HG03097 (cell line): ENCODE measurements at regions not wholly inside any gene's neighbourhood (a gene's known extent, or its start where the extent isn't known, plus 50 kb on each side); places are given as distances from the start of the nearest gene placed in this dataset.
"Not testable (repeated sequence)": the region's sequence is repeated elsewhere in the genome, so short reads cannot be mapped to it uniquely, and the experiment has no call there.

Source experiments
- ATAC-seq: cut with Tn5 transposase; IDR thresholded peaks from one replicate; pipeline ENCODE4 v1.9.1; 2021; ENCODE audit not compliant: unreplicated experiment, low FRiP score

DNA sequence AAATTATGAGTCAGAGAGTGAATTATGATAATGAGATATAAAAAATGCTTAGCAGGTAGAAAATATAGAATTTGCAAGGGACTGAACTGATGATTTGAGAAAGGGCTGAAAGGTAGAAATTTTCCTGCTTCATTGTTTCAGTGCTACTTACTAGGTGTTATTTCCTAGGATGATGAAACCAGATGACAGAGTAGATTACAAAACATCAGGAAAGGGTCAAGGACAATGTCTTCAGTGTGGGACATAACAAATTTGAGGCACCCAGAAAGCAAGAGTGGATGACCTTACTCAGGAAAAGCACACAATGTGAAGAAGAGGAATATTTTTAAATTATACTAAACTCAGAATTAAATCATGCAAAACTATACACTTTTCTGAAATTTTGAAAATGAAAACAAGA is 102.1 kb downstream of the SHCBP1 start:
- no peak for ATAC-seq

DNA sequence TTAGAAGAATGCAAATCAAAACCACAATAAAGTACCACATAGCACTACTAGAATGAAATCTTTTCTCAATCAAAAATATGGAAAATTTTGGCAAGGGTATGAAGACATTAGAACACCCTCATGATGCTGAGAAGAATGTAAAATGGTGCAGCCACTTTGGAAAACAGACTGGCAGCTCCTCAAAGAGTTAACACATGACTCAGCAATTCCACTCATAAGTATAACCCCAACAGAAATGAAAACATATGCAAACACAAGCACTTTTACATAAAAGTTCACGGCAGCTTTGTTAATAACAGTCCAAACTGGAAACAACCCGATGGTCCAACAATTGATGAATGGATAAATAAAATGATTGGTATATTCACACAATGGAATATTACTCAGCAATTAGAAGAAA is 124.5 kb downstream of the SHCBP1 start:
- ATAC-seq = no peak

DNA sequence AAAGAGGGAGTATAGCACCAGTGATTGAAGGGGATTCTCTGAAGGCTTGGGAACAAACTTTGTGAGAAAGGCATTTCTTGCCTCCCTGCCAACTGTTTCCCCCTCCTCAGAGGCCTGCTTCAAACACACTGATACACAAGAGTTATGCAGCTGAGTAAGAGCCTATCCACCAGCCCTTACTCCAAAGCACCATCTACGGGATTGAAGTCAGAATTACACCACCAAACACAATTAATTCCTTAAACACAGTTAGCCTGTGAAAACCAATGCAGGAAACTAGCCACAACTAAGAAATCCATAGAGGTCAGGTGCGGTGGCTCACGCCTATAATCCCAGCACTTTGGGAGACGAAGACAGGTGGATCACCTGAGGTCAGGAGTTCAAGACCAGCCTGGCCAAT is 138.3 kb downstream of the SHCBP1 start:
- ATAC-seq = no peak

DNA sequence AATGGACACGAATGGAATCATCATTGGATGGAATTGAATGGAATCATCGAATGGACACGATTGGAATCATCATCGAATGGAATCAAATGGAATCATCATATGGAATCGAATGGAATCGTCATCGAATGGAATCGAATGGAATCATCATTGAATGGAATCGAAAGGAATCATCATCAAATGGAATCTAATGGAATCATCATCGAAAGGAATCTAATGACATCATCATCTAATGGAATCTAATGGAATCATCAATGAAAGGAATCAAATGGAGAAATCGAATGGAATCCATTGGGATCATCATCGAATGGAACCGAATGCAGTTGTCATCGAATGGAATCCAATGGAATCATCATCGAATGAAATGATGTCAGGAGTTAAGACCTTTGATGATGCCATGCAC is 154.9 kb downstream of the SHCBP1 start:
- no peak for ATAC-seq

DNA sequence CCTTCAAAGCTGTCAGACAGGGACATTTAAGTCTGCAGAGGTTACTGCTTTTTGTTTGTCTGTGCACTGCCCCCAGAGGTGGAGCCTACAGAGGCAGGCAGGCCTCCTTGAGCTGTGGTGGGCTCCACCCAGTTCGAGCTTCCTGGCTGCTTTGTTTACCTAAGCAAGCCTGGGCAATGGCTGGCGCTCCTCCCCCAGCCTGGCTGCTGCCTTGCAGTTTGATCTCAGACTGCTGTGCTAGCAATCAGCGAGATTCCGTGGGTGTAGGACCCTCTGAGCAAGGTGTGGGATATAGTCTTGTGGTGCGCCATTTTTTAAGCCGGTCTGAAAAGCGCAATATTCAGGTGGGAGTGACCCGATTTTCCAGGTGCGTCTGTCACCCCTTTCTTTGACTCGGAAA is 166.4 kb downstream of the SHCBP1 start:
- not testable (repeated sequence) for ATAC-seq

DNA sequence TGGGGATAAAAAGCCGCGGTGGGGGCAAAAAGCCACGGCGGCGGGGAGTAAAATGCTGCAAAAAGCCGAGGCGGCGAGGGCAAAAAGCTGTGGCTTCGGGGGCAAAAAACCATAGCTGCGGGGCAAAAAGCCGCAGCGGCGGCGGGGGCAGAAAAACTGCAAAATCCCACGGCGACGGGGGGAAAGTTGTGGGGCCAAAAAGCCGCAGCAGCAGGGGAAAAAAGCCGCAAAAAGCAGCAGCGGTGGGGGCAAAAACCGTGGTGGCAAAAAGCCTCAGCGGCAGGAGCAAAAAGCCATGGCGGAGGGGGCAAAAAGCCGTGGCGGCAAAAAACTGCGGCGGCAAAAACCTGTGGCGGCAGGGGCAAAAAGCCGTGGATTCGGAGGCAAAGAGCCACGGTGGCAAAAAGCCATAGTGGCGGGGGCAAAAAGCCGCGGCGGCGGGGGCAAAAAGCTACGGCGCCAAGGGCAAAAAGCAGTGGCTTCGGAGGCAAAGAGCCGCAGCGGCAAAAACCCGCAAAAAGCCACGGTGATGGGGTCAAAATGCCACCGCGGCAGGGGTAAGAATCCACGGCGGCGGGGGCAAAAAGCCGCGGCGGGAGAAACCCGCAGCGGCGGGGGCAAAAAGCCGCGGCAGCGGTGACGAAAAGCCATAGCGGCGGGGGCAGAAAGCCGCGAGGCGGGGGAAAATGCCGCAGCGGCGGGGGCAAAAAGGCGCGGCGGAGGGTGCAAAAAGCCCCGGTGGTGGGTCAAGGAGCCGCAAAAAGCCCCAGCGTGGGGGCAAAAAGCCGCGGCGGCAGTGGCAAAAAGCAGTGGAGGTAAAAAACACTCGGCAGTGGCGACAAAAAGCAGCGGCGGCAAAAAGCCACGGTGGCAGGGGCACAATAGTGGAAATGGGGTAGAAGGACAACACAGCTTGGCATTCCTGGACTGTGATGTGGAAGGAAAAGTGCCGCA is 192.8 kb downstream of the SHCBP1 start:
- no peak for ATAC-seq

DNA sequence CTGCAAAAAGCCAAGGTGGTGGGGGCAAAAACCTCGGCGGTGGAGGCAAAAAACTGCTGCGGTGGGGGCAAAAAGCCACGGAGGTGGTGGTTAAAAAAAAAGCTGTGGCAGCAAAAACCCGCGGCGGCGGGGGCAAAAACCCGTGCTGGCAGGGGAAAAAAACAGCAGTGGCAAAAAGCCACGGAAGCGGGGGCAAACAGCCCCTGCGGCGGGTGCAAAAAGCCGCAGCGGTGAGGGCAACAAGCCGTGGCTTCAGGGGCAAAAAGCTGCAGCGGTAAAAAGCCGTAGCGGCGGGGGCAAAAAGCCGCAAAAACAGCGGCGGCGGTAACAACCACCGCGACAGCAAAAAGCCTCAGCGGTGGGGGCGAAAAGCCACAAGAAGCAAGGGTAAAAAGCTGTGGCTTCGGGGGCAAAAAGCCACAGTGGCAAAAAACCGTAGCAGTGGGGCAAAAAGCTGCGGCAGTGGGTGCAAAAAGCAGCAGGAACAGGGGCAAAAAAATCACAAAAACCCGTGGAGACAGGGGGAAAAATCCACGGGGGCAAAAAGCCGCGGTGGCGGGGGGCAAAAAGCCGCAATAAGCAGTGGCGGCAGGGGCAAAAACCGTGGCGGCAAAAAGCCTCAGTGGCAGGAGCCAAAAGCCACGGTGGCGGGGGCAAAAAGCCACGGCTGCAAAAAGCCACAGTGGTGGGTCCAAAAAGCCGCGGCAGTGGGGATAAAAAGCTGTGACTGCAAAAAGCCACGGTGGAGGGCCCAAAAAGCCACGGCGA is 193.7 kb downstream of the SHCBP1 start:
- no peak for ATAC-seq

DNA sequence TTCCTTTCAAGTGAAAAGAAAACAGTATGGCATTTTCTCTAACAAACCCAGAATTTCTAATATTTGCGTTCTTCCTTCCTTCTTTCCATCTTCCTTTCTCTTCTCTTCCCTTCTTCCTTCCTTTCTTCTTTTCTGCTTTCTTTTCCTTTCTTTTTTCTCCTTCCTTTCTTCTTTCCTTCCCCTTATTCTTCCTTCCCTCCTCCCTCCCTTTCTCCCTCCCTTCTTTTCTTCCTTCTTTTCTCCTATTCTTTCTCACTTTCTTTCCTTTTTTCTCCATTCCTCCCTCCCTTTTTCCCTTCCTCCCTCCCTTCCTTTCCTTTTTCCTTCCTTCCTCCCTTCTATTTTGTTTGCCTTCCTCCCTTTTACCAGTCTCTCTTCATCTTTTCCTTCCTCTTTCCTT is 194.8 kb downstream of the SHCBP1 start:
- no peak for ATAC-seq

DNA sequence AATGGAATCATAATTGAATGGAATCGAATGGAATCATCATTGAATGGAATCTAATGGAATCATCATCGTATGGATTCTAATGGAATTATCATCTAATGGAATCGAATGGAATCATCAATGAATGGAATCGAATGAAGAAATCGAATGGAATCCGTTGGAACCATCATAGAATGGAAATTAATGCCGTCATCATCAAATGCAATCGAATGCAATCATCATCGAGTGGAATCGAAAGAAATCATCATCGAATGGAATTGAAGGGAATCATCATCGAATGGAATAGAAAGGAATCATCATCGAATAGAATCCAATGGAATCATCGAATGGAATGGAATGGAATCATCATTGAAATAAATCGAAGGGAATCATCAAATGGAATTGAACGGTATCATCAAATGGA is 217.2 kb downstream of the SHCBP1 start:
- ATAC-seq = no peak

DNA sequence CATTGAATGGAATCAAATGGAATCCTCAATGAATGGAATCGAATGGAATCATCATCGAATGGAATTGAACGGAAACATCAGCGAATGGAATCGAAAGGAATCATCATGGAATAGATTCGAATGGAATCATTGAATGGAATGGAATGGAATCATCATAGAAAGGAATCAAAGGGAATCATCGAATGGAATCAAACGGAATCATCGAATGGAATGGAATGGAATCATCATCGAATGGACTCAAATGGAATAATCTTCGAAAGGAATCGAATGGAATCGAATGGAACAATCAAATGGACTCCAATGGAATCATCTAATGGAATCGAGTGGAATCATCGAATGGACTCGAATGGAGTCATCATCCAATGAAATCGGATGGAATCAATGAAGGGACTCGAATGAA is 222.6 kb downstream of the SHCBP1 start:
- not testable (repeated sequence) for ATAC-seq

DNA sequence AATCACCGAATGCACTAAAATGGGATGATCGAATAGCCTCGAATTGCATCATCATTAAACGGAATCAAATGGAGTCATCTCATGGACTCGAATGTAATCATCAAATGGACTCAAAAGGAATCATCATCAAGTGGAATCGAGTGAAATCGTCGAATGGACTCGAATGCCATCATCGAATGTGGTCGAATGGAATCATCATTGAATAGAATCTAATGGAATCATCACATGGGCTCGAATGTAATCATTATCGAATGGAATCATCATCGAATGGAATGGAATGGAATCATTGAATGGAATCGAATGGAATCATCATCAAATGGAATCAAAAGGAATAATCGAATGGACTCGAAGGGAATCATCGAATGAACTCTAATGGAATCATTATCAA is 224.3 kb downstream of the SHCBP1 start:
- not testable (repeated sequence) for ATAC-seq

DNA sequence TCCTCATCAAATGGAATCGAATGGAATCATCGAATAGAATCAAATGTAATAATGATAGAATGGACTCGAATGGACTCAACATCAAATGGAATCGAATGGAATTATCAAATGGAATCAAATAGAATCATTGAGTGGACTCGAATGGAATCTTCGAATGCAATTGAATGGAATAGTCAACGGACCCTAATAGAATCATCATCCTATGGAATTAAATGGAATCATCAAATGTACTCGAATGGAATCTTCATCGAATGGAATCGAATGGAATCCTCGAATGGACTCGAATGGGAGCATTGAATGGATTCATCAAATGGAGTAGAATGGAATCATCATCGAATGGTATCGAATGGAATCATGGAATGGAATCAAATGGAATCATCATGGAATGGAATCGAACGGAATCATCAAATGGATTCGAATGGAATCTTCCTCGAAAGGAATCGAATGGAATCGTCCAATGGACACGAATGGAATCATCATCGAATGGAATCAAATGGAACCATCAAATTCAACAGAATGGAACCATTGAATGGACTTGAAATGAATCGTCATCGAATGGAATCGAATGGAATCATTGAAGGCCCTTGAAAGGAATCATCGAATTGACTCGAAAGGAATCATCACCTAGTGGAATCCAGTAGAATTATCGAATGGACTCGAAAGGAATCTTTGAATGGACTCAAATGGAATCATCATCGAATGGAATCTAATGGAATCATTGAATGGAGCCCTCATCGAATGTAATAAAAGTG is 224.9 kb downstream of the SHCBP1 start:
- not testable (repeated sequence) for ATAC-seq

DNA sequence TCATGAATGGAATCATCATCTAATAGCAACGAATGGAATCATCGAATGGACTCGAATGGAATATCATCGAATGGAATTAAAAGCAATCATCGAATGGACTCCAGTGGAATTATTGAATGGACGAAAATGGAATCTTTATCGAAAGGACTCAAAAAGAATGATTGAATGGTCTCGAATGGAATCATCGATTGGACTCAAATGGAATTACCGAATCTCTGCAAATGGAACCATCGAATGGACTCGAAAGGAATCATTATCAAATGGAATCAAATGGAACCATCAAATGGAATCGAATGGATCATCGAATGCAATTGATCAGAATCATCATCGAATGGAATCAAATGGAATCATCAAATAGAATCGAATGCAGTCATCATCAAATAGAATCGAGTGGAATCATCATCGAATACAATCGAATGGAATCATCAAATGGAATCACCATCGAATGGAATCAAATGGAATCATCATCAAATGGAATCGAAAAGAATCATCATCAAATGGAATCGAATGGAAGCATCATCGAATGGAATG is 225.7 kb downstream of the SHCBP1 start:
- not testable (repeated sequence) for ATAC-seq

DNA sequence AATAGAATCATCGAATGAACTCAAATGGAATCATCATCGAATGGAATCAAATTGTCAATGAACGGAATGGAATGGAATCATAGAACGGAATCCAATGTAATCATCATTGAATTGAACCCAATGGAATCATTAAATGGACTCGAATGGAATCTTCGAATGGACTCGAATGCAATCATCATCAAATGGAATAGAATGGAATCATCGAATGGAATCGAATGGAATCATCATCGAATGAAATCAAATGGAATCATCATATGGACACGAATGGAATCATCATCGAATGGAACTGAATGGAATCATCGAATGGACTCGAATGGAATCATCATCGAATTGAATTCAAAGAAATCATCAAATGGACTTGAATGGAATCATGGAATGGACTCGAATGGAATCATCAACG is 226.2 kb downstream of the SHCBP1 start:
- ATAC-seq = not testable (repeated sequence)

DNA sequence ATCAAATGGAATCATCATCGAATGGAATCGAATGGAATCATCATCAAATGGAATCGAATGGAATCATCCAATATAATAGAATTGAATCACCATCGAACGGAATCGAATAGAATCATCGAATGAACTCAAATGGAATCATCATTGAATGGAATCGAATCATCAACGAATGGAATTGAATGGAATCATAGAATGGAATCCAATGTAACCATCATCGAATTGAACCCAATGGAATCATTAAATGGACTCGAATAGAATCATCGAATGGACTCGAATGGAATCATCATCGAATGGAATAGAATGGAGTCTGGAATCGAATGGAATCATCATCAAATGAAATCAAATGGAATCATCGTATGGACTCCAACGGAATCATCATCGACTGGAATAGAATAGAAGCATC is 227.0 kb downstream of the SHCBP1 start:
- ATAC-seq = not testable (repeated sequence)

DNA sequence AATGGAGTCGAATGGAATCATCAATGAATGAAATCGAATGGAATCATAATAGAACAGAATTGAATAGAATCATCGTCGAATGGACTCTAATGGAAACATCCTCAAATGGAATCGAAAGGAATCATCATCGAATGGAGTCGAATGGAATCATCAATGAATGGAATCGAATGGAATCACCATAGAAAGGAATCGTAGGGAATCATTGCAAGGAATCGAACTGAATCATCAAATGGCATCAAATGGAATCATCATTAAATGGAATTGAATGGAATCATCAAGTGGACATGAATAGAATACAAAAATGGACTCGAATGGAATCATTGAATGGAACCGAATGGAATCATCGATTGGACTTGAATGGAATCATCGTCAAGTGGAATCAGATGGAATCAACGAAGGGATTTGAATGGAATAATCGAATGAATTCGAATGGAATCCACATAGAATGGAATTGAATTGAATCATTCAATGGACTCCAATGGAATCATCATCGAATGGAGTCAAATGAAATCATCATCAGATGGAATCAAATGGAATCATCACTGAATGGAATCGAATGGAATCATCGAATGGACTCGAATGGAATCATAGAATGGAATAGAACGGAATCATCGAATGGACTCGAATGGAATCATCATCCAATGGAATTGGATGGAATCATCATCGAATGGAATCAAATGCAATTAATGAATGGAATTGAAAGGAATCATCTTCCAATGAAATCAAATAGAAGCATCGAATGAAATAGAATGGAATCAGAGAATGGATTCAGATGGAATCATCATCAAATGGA is 228.1 kb downstream of the SHCBP1 start:
- not testable (repeated sequence) for ATAC-seq

DNA sequence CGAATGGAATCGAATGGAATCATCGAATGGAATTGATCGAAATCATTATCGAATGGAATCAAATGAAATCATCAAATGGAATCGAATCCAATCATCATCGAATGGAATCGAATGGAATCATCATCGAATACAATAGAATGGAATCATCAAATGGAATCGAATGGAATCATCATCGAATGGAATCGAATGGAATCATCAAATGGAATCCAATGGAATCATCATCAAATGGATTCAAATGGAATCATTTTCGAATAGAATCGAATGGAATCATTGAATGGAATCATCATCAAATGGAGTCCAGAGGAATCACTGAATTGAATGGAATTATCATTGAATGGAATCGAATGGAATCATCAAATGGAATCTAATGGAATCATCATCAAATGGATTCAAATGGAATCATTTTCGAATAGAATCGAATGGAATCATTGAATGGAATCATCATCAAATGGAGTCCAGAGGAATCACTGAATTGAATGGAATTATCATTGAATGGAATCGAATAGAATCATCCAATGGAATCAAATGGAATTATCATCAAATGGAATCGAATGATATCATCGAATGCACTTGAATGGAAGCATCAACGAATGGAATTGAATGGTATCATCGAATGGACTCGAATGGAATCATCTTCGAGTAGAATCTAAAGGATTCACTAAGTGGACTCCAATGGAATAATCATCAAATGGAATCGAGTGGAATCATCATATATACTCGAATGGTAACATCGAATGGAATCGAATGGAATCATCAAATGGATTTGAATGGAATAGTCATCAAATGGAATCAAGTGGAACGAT is 230.3 kb downstream of the SHCBP1 start:
- not testable (repeated sequence) for ATAC-seq

DNA sequence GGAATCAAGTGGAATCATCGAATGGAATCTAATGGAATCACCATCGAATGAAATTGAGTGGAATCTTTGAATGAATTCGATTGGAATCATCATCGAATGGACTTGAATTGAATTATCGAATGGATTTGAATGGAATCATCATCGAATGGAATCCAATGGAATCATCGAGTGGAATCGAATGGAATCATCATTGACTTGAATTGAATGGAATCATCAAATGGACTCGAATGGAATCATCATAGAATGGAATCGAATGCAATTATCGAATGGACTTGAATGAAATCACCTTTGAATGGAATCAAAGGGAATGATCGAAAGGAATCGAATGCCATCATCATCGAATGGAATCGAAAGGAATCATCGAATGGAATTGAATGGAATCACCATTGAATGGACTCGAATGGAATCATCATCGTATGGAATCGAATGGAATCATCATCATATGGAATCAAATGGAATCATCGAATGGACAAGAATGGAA is 231.6 kb downstream of the SHCBP1 start:
- not testable (repeated sequence) for ATAC-seq

DNA sequence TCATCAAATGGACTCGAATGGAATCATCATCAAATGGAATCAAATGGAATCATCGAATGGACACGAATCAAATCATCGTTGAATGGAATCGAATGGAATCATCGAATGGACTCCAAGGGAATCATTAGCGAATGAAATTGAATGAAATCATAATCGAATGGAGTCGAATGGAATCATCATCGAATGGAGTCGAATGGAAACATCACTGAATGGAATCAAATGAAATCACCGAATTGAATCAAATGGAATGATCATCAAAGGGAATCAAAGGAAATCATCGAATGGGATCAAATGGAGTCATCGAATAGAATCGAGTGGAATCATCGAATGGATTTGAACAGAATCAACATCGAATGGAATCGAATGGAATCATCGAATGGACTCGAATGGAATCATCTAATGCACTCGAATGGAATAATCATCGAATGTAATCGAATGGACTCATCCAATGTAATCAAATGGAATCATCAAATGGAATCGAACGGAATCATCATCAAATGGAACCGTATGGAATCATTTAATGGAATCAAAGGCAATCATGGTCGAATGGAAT is 232.2 kb downstream of the SHCBP1 start:
- not testable (repeated sequence) for ATAC-seq
